ENCODE measurements at regions not wholly inside any gene's neighbourhood (a gene's known extent, or its start where the extent isn't known, plus 50 kb on each side); places are given as distances from the start of the nearest gene placed in this dataset.
A peak's percentile ranks its signal among the peaks of the same experiment; 100 is the strongest.

DNA sequence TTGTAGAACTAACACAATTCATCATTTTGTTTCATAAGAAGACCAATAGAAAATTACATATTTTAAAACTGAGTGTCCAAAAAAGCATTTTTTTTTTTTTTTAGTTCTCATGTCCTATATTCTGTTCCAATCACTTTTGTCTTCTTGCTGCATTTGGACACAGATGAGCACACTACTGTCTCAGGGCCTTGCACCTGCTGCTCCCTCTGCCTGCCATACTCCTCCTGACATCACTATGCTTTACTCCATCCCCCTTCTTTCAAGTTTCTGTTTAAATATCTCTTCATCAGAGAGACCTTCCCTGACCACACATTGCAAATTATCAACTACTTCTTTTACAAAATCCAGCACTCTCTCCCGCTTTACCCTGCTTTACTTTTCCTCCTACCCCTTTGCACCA, 230.7 kb upstream of the GK2 start:
- no peak for DNase-seq
- H3K4me1 ChIP-seq (ENCODE audit: control insufficient read depth, insufficient read depth, low read length), result no peaks in the 10 kb centered on the region
- H3K27ac ChIP-seq (ENCODE audit: low read length), result no peak overlapping the region
- H3K27me3 ChIP-seq (ENCODE audit: control insufficient read depth, insufficient read depth), result no peaks in the 10 kb centered on the region
- H3K4me3 ChIP-seq (ENCODE audit: low read length), result no peak overlapping the region
- intact Hi-C loops (cut with DNase I), result no loop called here
- no peak for ATAC-seq
- H3K9me3 ChIP-seq (ENCODE audit: control insufficient read depth, low read length), result no peaks in the 10 kb centered on the region
- WGBS, result 95% methylated on average over 1 of the region's 1 CpG

DNA sequence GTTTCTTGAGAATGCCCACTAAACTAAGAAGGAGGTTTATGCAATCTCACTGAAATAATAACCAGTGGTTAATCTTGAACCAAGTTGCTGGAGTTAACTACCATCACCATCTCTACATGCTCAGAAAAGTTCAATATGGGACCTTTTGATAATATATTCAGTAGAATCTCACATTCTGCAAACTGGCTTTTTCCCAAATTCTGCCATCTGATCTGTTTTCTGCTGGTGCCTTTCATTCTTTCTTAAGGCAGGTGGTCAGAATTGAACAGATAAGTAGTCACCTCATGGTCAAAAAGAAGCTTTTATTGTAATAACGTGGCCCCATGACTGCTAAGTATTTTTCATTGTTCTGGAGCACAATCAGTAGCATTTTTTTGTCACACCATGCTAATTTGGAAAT, 229.0 kb upstream of the GK2 start:
- DNase-seq (no peak), ATAC-seq (no peak)
- intact Hi-C loops (cut with DNase I), result no loop called here
- Histone ChIP-seq H3K9me3 (ENCODE audit: control insufficient read depth, low read length) (no peaks in the 10 kb centered on the region), H3K4me1 (ENCODE audit: control insufficient read depth, insufficient read depth, low read length) (no peaks in the 10 kb centered on the region), H3K27me3 (ENCODE audit: control insufficient read depth, insufficient read depth) (no peaks in the 10 kb centered on the region), H3K27ac (ENCODE audit: low read length) (no peak overlapping the region), H3K4me3 (ENCODE audit: low read length) (no peak overlapping the region)
- WGBS, result 91% methylated on average over 1 of the region's 1 CpG

DNA sequence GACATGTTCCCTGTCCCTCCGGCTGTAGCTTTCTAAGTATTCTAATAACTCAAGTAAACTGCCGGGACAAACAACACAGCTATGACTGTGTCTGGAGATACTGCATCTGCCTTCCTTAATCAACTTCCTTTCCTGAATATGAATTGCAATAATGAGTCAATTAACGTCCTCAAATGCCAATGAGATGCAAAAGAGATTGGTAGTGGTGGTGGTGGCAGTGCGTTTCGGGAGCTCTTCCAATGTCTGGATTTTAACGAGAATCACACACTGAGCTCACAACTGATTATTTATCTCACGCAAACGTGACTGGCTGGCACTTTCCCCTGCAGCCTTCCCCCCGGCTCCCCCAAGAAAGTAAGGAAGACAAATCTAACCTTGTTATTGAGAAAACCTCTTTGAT, 226.1 kb upstream of the GK2 start:
- Histone ChIP-seq H3K4me1 (ENCODE audit: control insufficient read depth, insufficient read depth, low read length) (no peaks in the 10 kb centered on the region), H3K4me3 (ENCODE audit: low read length) (no peak overlapping the region), H3K27ac (ENCODE audit: low read length) (no peak overlapping the region), H3K27me3 (ENCODE audit: control insufficient read depth, insufficient read depth) (no peaks in the 10 kb centered on the region), H3K9me3 (ENCODE audit: control insufficient read depth, low read length) (no peaks in the 10 kb centered on the region)
- intact Hi-C loops (cut with DNase I), result no loop called here
- no peak for ATAC-seq
- 74% methylated on average over 9 of the region's 9 CpGs for WGBS
- DNase-seq, result no peak

GRCh38 chr4:79632114-79632513, 224.1 kb upstream of the GK2 start:
- intact Hi-C loops (cut with DNase I), result no loop called here
- WGBS, result 92% methylated on average over 3 of the region's 3 CpGs
- Histone ChIP-seq H3K27ac (ENCODE audit: low read length) (no peak overlapping the region), H3K4me1 (ENCODE audit: control insufficient read depth, insufficient read depth, low read length) (no peaks in the 10 kb centered on the region), H3K27me3 (ENCODE audit: control insufficient read depth, insufficient read depth) (no peaks in the 10 kb centered on the region), H3K9me3 (ENCODE audit: control insufficient read depth, low read length) (no peaks in the 10 kb centered on the region), H3K4me3 (ENCODE audit: low read length) (no peak overlapping the region)
- ATAC-seq (no peak), DNase-seq (no peak)

GRCh38 chr4:79626611-79627010, 218.6 kb upstream of the GK2 start:
- H3K27ac ChIP-seq (ENCODE audit: low read length), result no peak overlapping the region
- no peak overlapping the region for H3K4me3 ChIP-seq (ENCODE audit: low read length)

DNA sequence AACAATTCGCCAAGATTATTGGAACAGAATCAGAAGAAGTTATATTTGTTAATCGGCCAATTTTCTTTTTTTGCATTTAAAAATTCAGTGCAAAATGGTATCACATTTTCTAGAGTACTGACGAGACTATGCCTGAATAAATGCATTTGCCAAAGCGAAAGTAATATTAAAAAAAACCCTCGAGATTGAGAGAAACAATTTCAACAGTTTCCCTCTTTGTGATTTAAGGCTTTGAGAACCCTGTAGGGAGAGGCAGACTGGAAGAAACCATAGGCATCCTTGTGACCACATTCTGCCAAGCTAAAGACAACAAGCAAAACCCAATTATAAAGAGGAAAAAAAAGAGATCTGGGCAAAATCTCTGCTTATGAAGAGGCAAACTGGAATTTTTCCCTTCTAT, 218.1 kb upstream of the GK2 start:
- no peak for DNase-seq
- Histone ChIP-seq H3K27ac (ENCODE audit: low read length) (no peak overlapping the region), H3K9me3 (ENCODE audit: control insufficient read depth, low read length) (no peaks in the 10 kb centered on the region), H3K4me1 (ENCODE audit: control insufficient read depth, insufficient read depth, low read length) (peaks cover 3% of the 10 kb centered on the region), H3K27me3 (ENCODE audit: control insufficient read depth, insufficient read depth) (no peaks in the 10 kb centered on the region), H3K4me3 (ENCODE audit: low read length) (peak overlapping the region; percentile 43)
- intact Hi-C loops (cut with DNase I), result no loop called here
- ATAC-seq, result no peak
- WGBS, result 42% methylated on average over 5 of the region's 5 CpGs

More at GRCh38 chr4:79626611-79627010, 218.6 kb upstream of the GK2 start:
- no peak for ATAC-seq
- Histone ChIP-seq H3K4me1 (ENCODE audit: control insufficient read depth, insufficient read depth, low read length) (peaks cover 3% of the 10 kb centered on the region), H3K9me3 (ENCODE audit: control insufficient read depth, low read length) (no peaks in the 10 kb centered on the region), H3K27me3 (ENCODE audit: control insufficient read depth, insufficient read depth) (no peaks in the 10 kb centered on the region)
- WGBS, result 48% methylated on average over 2 of the region's 2 CpGs
- DNase-seq, result no peak
- intact Hi-C loops (cut with DNase I), result no loop called here

GRCh38 chr4:79625361-79625760, 217.3 kb upstream of the GK2 start:
- no peak overlapping the region for H3K27ac ChIP-seq (ENCODE audit: low read length)
- intact Hi-C loops (cut with DNase I), result no loop called here
- peaks cover 3% of the 10 kb centered on the region for H3K4me1 ChIP-seq (ENCODE audit: control insufficient read depth, insufficient read depth, low read length)
- no peaks in the 10 kb centered on the region for H3K9me3 ChIP-seq (ENCODE audit: control insufficient read depth, low read length)
- DNase-seq, result no peak
- WGBS, result 48% methylated on average over 2 of the region's 2 CpGs
- no peak for ATAC-seq
- no peak overlapping the region for H3K4me3 ChIP-seq (ENCODE audit: low read length)
- H3K27me3 ChIP-seq (ENCODE audit: control insufficient read depth, insufficient read depth), result no peaks in the 10 kb centered on the region

GRCh38 chr4:79623021-79623870, 215.2 kb upstream of the GK2 start:
- WGBS, result 63% methylated on average over 12 of the region's 12 CpGs
- peak in 1 of 3 donors; percentile 38 for DNase-seq
- Histone ChIP-seq H3K27ac (ENCODE audit: low read length) (no peak overlapping the region), H3K4me1 (ENCODE audit: control insufficient read depth, insufficient read depth, low read length) (peaks cover 3% of the 10 kb centered on the region), H3K27me3 (ENCODE audit: control insufficient read depth, insufficient read depth) (no peaks in the 10 kb centered on the region), H3K9me3 (ENCODE audit: control insufficient read depth, low read length) (no peaks in the 10 kb centered on the region), H3K4me3 (ENCODE audit: low read length) (peak overlapping the region; percentile 23)
- intact Hi-C loops (cut with DNase I), result no loop called here
- peak in 1 of 2 donors; percentile 51 for ATAC-seq

DNA sequence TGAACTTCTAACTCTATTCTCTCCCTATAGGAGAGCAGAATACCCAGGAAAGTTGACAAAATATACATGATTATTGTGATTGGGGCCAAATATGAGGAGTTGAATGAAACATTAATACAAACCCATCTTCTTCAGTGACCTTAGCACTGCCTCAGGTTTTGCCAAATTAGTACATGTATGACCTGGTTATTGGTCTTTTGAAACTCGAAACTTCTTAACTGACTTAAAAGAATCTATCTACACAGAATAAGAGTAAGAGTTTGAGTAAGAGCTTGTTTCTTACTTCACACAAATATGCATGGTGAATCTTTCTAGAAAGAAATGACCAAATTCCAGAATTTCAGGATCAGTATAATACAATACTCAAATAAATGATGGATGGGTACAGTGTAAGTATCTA, 213.0 kb upstream of the GK2 start:
- DNase-seq (no peak), ATAC-seq (no peak)
- H3K27ac ChIP-seq (ENCODE audit: low read length), result no peak overlapping the region
- 84% methylated on average over 1 of the region's 1 CpG for WGBS
- intact Hi-C loops (cut with DNase I), result no loop called here
- H3K27me3 ChIP-seq (ENCODE audit: control insufficient read depth, insufficient read depth), result no peaks in the 10 kb centered on the region
- H3K4me3 ChIP-seq (ENCODE audit: low read length), result no peak overlapping the region
- peaks cover 3% of the 10 kb centered on the region for H3K4me1 ChIP-seq (ENCODE audit: control insufficient read depth, insufficient read depth, low read length)
- no peaks in the 10 kb centered on the region for H3K9me3 ChIP-seq (ENCODE audit: control insufficient read depth, low read length)

DNA sequence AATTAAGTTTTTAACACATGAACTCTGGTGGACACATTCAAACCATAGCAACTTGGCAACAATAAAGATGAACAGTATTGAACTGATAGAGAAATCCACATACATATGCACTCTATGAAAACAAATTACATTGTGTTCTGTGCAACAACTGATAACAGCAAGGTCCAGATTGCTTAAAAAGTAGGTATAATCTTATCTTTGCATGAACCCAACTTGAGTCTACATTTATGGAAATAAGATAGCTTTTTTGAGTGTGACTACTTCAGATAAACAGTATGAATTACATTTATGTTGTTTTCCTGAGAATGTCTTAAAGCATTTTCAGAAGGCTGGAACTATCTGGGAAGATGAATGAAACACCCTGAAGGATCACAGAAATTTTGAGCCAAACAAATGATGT, 212.6 kb upstream of the GK2 start:
- DNase-seq (no peak), ATAC-seq (no peak)
- no peak overlapping the region for H3K27ac ChIP-seq (ENCODE audit: low read length)
- H3K4me1 ChIP-seq (ENCODE audit: control insufficient read depth, insufficient read depth, low read length), result peaks cover 3% of the 10 kb centered on the region
- intact Hi-C loops (cut with DNase I), result no loop called here
- no peaks in the 10 kb centered on the region for H3K27me3 ChIP-seq (ENCODE audit: control insufficient read depth, insufficient read depth)
- H3K9me3 ChIP-seq (ENCODE audit: control insufficient read depth, low read length), result no peaks in the 10 kb centered on the region
- H3K4me3 ChIP-seq (ENCODE audit: low read length), result no peak overlapping the region

DNA sequence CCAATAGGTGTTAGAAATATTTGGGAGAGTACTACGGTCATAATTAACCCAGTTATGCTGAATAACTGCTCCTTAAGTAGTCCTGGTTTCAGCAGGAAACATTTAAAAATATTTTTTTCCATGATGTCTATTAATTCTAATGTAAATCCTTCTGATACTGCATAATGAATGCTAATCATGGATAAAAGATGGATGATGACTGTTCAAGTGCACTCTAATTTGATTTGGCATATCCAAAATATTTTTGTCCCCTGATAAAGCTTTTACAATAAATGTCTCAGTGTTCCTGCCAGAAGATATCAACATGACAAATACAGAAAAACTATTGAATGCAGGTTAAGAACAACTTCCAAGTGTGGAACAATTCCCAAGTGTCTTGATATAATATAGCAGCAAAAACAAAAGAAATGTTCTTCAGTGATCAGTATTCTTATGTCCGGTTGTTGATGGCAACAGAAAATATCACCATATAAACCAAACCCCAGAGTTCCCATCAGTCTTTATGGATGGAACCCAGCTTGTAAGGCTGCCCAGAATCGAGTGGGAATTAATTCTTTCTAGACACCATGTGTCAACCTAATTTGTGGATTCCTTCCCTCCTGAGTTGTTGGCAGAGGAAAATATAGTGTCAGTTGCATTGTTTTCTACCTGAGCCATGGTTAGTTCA, 205.4 kb upstream of the GK2 start:
- Histone ChIP-seq H3K27ac (ENCODE audit: low read length) (no peak overlapping the region), H3K27me3 (ENCODE audit: control insufficient read depth, insufficient read depth) (no peaks in the 10 kb centered on the region), H3K4me3 (ENCODE audit: low read length) (no peak overlapping the region), H3K4me1 (ENCODE audit: control insufficient read depth, insufficient read depth, low read length) (no peaks in the 10 kb centered on the region), H3K9me3 (ENCODE audit: control insufficient read depth, low read length) (no peaks in the 10 kb centered on the region)
- intact Hi-C loops (cut with DNase I), result no loop called here
- no peak for DNase-seq
- ATAC-seq, result no peak
- 57% methylated on average over 3 of the region's 3 CpGs for WGBS
